ENCODE measurements at regions not wholly inside any gene's neighbourhood (a gene's known extent, or its start where the extent isn't known, plus 50 kb on each side); places are given as distances from the start of the nearest gene placed in this dataset.

GRCh38 chr12:91538418-91538817, 355.8 kb upstream of the DCN start:
- Histone ChIP-seq H3K4me3 (ENCODE audit: control insufficient read depth in 1 of 2, extremely low read depth in 1 of 2, low read length in 1 of 2) (no peak overlapping the region), H3K9me3 (peaks cover under 1% of the 10 kb centered on the region), H3K27me3 (replicated peaks in 1 of 2; ENCODE audit: control insufficient read depth in 2 of 2, extremely low read depth in 1 of 2, insufficient read depth in 2 of 2, low read length in 1 of 2) (no peaks in the 10 kb centered on the region), H3K27ac (ENCODE audit: low read length) (no peak overlapping the region), H3K4me1 (ENCODE audit: control insufficient read depth in 1 of 2, extremely low read depth in 1 of 2, insufficient read depth in 2 of 2, low read length in 2 of 2) (no peaks in the 10 kb centered on the region), H3K36me3 (ENCODE audit: control insufficient read depth in 2 of 2, extremely low read depth in 1 of 2, insufficient read depth in 1 of 2, low read length in 1 of 2) (no peaks in the 10 kb centered on the region)
- Mint-ChIP-seq H3K36me3 (peaks cover 3% of the 10 kb centered on the region), H3K9me3 (peaks cover 0 to 12% (median 5%) of the 10 kb centered on the region in 3 donors), H3K27me3 (peaks cover 0 to 5% of the 10 kb centered on the region in 2 donors), H3K4me3 (no peak overlapping the region), H3K4me1 (peaks cover 0 to 12% (median 9%) of the 10 kb centered on the region in 3 donors), H3K27ac (no peak overlapping the region)
- ChIA-PET CTCF (interaction anchor here in 1 of 2 donors (0.7 kb wide), 1 partner anchor 156 kb away, joined by 3 read pairs; no protein-coding TSS in a partner anchor), POLR2A (no interaction called here)
- ATAC-seq (replicated peaks in 1 of 4) (no peak), DNase-seq (no peak)
- WGBS (ENCODE audit: insufficient coverage): no CpG with 5 or more reads among the region's 4 CpGs

- Histone ChIP-seq H3K36me3 (ENCODE audit: control insufficient read depth in 2 of 2, extremely low read depth in 1 of 2, insufficient read depth in 1 of 2, low read length in 1 of 2) (no peaks in the 10 kb centered on the region), H3K27me3 (replicated peaks in 1 of 2; ENCODE audit: control insufficient read depth in 2 of 2, extremely low read depth in 1 of 2, insufficient read depth in 2 of 2, low read length in 1 of 2) (no peaks in the 10 kb centered on the region), H3K4me3 (ENCODE audit: control insufficient read depth in 1 of 2, extremely low read depth in 1 of 2, low read length in 1 of 2) (no peak overlapping the region), H3K9me3 (peaks cover 6% of the 10 kb centered on the region), H3K4me1 (ENCODE audit: control insufficient read depth in 1 of 2, extremely low read depth in 1 of 2, insufficient read depth in 2 of 2, low read length in 2 of 2) (no peaks in the 10 kb centered on the region), H3K27ac (ENCODE audit: low read length) (no peak overlapping the region)
- ATAC-seq (replicated peaks in 1 of 4) (no peak), DNase-seq (no peak)
- WGBS (ENCODE audit: insufficient coverage): no CpG with 5 or more reads among the region's 1 CpG
- Mint-ChIP-seq H3K36me3 (no peaks in the 10 kb centered on the region), H3K27me3 (no peaks in the 10 kb centered on the region), H3K4me1 (peaks cover 0 to 8% (median 6%) of the 10 kb centered on the region in 3 donors), H3K27ac (no peak overlapping the region), H3K9me3 (peaks cover 0 to 12% (median 5%) of the 10 kb centered on the region in 3 donors), H3K4me3 (no peak overlapping the region)
- ChIA-PET POLR2A (interaction anchor here in 1 of 2 donors (0.6 kb wide), 1 partner anchor 127 kb away, joined by 3 read pairs; no protein-coding TSS in a partner anchor), CTCF (no interaction called here)
Measured at GRCh38 chr12:91533366-91533765, 350.7 kb upstream of the DCN start.

GRCh38 chr12:91529829-91530228, 347.2 kb upstream of the DCN start:
- peaks cover 6% of the 10 kb centered on the region for H3K9me3 ChIP-seq
- DNase-seq (no peak), ATAC-seq (replicated peaks in 1 of 4) (no peak)
- WGBS (ENCODE audit: insufficient coverage): no CpG with 5 or more reads among the region's 1 CpG
- H3K4me1 ChIP-seq (ENCODE audit: control insufficient read depth in 1 of 2, extremely low read depth in 1 of 2, insufficient read depth in 2 of 2, low read length in 2 of 2): no peaks in the 10 kb centered on the region
- Mint-ChIP-seq H3K4me1 (no peaks in the 10 kb centered on the region), H3K27ac (no peak overlapping the region), H3K9me3 (peaks cover 0 to 6% (median 3%) of the 10 kb centered on the region in 3 donors), H3K27me3 (no peaks in the 10 kb centered on the region), H3K4me3 (no peak overlapping the region), H3K36me3 (no peaks in the 10 kb centered on the region)
- no peak overlapping the region for H3K4me3 ChIP-seq (ENCODE audit: control insufficient read depth in 1 of 2, extremely low read depth in 1 of 2, low read length in 1 of 2)
- H3K27me3 ChIP-seq (replicated peaks in 1 of 2; ENCODE audit: control insufficient read depth in 2 of 2, extremely low read depth in 1 of 2, insufficient read depth in 2 of 2, low read length in 1 of 2): no peaks in the 10 kb centered on the region
- H3K36me3 ChIP-seq (ENCODE audit: control insufficient read depth in 2 of 2, extremely low read depth in 1 of 2, insufficient read depth in 1 of 2, low read length in 1 of 2): no peaks in the 10 kb centered on the region
- POLR2A ChIA-PET: no interaction called here
- CTCF ChIA-PET: no interaction called here
- no peak overlapping the region for H3K27ac ChIP-seq (ENCODE audit: low read length)

- Histone ChIP-seq H3K36me3 (ENCODE audit: control insufficient read depth in 2 of 2, extremely low read depth in 1 of 2, insufficient read depth in 1 of 2, low read length in 1 of 2) (no peaks in the 10 kb centered on the region), H3K27ac (ENCODE audit: low read length) (no peak overlapping the region), H3K4me1 (ENCODE audit: control insufficient read depth in 1 of 2, extremely low read depth in 1 of 2, insufficient read depth in 2 of 2, low read length in 2 of 2) (no peaks in the 10 kb centered on the region), H3K4me3 (ENCODE audit: control insufficient read depth in 1 of 2, extremely low read depth in 1 of 2, low read length in 1 of 2) (no peak overlapping the region), H3K27me3 (replicated peaks in 1 of 2; ENCODE audit: control insufficient read depth in 2 of 2, extremely low read depth in 1 of 2, insufficient read depth in 2 of 2, low read length in 1 of 2) (no peaks in the 10 kb centered on the region), H3K9me3 (no peaks in the 10 kb centered on the region)
- ChIA-PET CTCF (no interaction called here), POLR2A (no interaction called here)
- ATAC-seq (replicated peaks in 1 of 4): no peak
- H3K4me1 Mint-ChIP-seq: no peaks in the 10 kb centered on the region
- no peaks in the 10 kb centered on the region for H3K36me3 Mint-ChIP-seq
- WGBS (ENCODE audit: insufficient coverage): 29% methylated on average over 1 of the region's 4 CpGs
- no peak overlapping the region for H3K4me3 Mint-ChIP-seq
- no peak for DNase-seq
- H3K27me3 Mint-ChIP-seq: no peaks in the 10 kb centered on the region
- no peak overlapping the region for H3K27ac Mint-ChIP-seq
- no peaks in the 10 kb centered on the region for H3K9me3 Mint-ChIP-seq
Measured at GRCh38 chr12:91523831-91524230, 341.2 kb upstream of the DCN start.

GRCh38 chr12:91516695-91517047, 334.1 kb upstream of the DCN start:
- no peak overlapping the region for H3K4me3 ChIP-seq (ENCODE audit: control insufficient read depth in 1 of 2, extremely low read depth in 1 of 2, low read length in 1 of 2)
- no peaks in the 10 kb centered on the region for H3K36me3 ChIP-seq (ENCODE audit: control insufficient read depth in 2 of 2, extremely low read depth in 1 of 2, insufficient read depth in 1 of 2, low read length in 1 of 2)
- no peak for DNase-seq
- CTCF ChIA-PET: interaction anchor here in 1 of 2 donors (0.6 kb wide), 1 partner anchor 28 kb away, joined by 3 read pairs; no protein-coding TSS in a partner anchor
- POLR2A ChIA-PET: interaction anchor here in 1 of 2 donors (0.6 kb wide), 2 partner anchors 74 to 126 kb away, joined by 3 read pairs; no protein-coding TSS in a partner anchor
- H3K4me3 Mint-ChIP-seq: no peak overlapping the region
- no peaks in the 10 kb centered on the region for H3K4me1 ChIP-seq (ENCODE audit: control insufficient read depth in 1 of 2, extremely low read depth in 1 of 2, insufficient read depth in 2 of 2, low read length in 2 of 2)
- peaks cover 5 to 7% of the 10 kb centered on the region in 2 donors for H3K27me3 Mint-ChIP-seq
- no peaks in the 10 kb centered on the region for H3K9me3 Mint-ChIP-seq
- no peak for ATAC-seq (replicated peaks in 1 of 4)
- H3K9me3 ChIP-seq: no peaks in the 10 kb centered on the region
- H3K4me1 Mint-ChIP-seq: no peaks in the 10 kb centered on the region
- no peak overlapping the region for H3K27ac Mint-ChIP-seq
- no peaks in the 10 kb centered on the region for H3K27me3 ChIP-seq (replicated peaks in 1 of 2; ENCODE audit: control insufficient read depth in 2 of 2, extremely low read depth in 1 of 2, insufficient read depth in 2 of 2, low read length in 1 of 2)
- H3K36me3 Mint-ChIP-seq: no peaks in the 10 kb centered on the region
- no peak overlapping the region for H3K27ac ChIP-seq (ENCODE audit: low read length)

- Histone ChIP-seq H3K27me3 (replicated peaks in 1 of 2; ENCODE audit: control insufficient read depth in 2 of 2, extremely low read depth in 1 of 2, insufficient read depth in 2 of 2, low read length in 1 of 2) (no peaks in the 10 kb centered on the region), H3K36me3 (ENCODE audit: control insufficient read depth in 2 of 2, extremely low read depth in 1 of 2, insufficient read depth in 1 of 2, low read length in 1 of 2) (no peaks in the 10 kb centered on the region), H3K4me1 (ENCODE audit: control insufficient read depth in 1 of 2, extremely low read depth in 1 of 2, insufficient read depth in 2 of 2, low read length in 2 of 2) (no peaks in the 10 kb centered on the region), H3K27ac (ENCODE audit: low read length) (no peak overlapping the region), H3K4me3 (ENCODE audit: control insufficient read depth in 1 of 2, extremely low read depth in 1 of 2, low read length in 1 of 2) (no peak overlapping the region), H3K9me3 (no peaks in the 10 kb centered on the region)
- no peaks in the 10 kb centered on the region for H3K36me3 Mint-ChIP-seq
- no peak for DNase-seq
- H3K27me3 Mint-ChIP-seq: peaks cover 5 to 7% of the 10 kb centered on the region in 2 donors
- ATAC-seq (replicated peaks in 1 of 4): no peak
- H3K27ac Mint-ChIP-seq: no peak overlapping the region
- no peak overlapping the region for H3K4me3 Mint-ChIP-seq
- WGBS (ENCODE audit: insufficient coverage): no CpG with 5 or more reads among the region's 5 CpGs
- CTCF ChIA-PET: interaction anchor here in 1 of 2 donors (0.6 kb wide), 1 partner anchor 28 kb away, joined by 3 read pairs; no protein-coding TSS in a partner anchor
- no peaks in the 10 kb centered on the region for H3K4me1 Mint-ChIP-seq
- POLR2A ChIA-PET: interaction anchor here in 1 of 2 donors (0.6 kb wide), 2 partner anchors 75 to 126 kb away, joined by 3 read pairs; no protein-coding TSS in a partner anchor
- no peaks in the 10 kb centered on the region for H3K9me3 Mint-ChIP-seq
Measured at GRCh38 chr12:91515944-91516694, 333.5 kb upstream of the DCN start.

Measured in T-cell (primary cell).